ENCODE measurements at regions not wholly inside any gene's neighbourhood (a gene's known extent, or its start where the extent isn't known, plus 50 kb on each side); places are given as distances from the start of the nearest gene placed in this dataset.
A peak's percentile ranks its signal among the peaks of the same experiment; 100 is the strongest.

- DNase-seq (ENCODE audit: low spot score): no peak
These were observed 255.6 kb upstream of the CTAGE1 start for GRCh38 chr18:22673182-22673862.

- DNase-seq (ENCODE audit: low spot score): no peak
These were observed 256.6 kb upstream of the CTAGE1 start for GRCh38 chr18:22674272-22674671.

- DNase-seq (ENCODE audit: low spot score): no peak
These were observed 257.3 kb upstream of the CTAGE1 start for GRCh38 chr18:22675006-22675405.

GRCh38 chr18:22676423-22676822 lies 256.7 kb upstream of the RBBP8 start:
- DNase-seq (ENCODE audit: low spot score): no peak

- no peak for DNase-seq (ENCODE audit: low spot score)
These were observed 254.6 kb upstream of the RBBP8 start for GRCh38 chr18:22678486-22678885.

- no peak for DNase-seq (ENCODE audit: low spot score)
These were observed 252.2 kb upstream of the RBBP8 start for GRCh38 chr18:22680944-22681343.

GRCh38 chr18:22681908-22682307 lies 251.2 kb upstream of the RBBP8 start:
- no peak for DNase-seq (ENCODE audit: low spot score)

- no peak for DNase-seq (ENCODE audit: low spot score)
These were observed 250.4 kb upstream of the RBBP8 start for GRCh38 chr18:22682720-22683119.

GRCh38 chr18:22683196-22683676 lies 249.9 kb upstream of the RBBP8 start:
- peak; percentile 20 for DNase-seq (ENCODE audit: low spot score)

- no peak for DNase-seq (ENCODE audit: low spot score)
These were observed 249.3 kb upstream of the RBBP8 start for GRCh38 chr18:22683786-22684185.

- no peak for DNase-seq (ENCODE audit: low spot score)
These were observed 248.9 kb upstream of the RBBP8 start for GRCh38 chr18:22684268-22684667.

GRCh38 chr18:22685788-22686187 lies 247.3 kb upstream of the RBBP8 start:
- no peak for DNase-seq (ENCODE audit: low spot score)

- DNase-seq (ENCODE audit: low spot score): no peak
These were observed 245.0 kb upstream of the RBBP8 start for GRCh38 chr18:22687892-22688680.

- DNase-seq (ENCODE audit: low spot score): no peak
These were observed 244.1 kb upstream of the RBBP8 start for GRCh38 chr18:22688877-22689496.

- DNase-seq (ENCODE audit: low spot score): no peak
These were observed 243.4 kb upstream of the RBBP8 start for GRCh38 chr18:22689712-22690111.

GRCh38 chr18:22690556-22690955 lies 242.6 kb upstream of the RBBP8 start:
- DNase-seq (ENCODE audit: low spot score): no peak

GRCh38 chr18:22691946-22692710 lies 241.0 kb upstream of the RBBP8 start:
- DNase-seq (ENCODE audit: low spot score): no peak

- DNase-seq (ENCODE audit: low spot score): no peak
These were observed 238.2 kb upstream of the RBBP8 start for GRCh38 chr18:22694954-22695353.

- no peak for DNase-seq (ENCODE audit: low spot score)
These were observed 237.5 kb upstream of the RBBP8 start for GRCh38 chr18:22695674-22696073.

GRCh38 chr18:22697561-22697960 lies 235.6 kb upstream of the RBBP8 start:
- no peak for DNase-seq (ENCODE audit: low spot score)

- DNase-seq (ENCODE audit: low spot score): no peak
These were observed 234.4 kb upstream of the RBBP8 start for GRCh38 chr18:22698711-22699110.

- no peak for DNase-seq (ENCODE audit: low spot score)
These were observed 233.5 kb upstream of the RBBP8 start for GRCh38 chr18:22699629-22700028.

All from HuH-7 (cell line).